Stimulated activated naive CD8-positive, alpha-beta T cell treated with anti-CD3 and anti-CD28 coated beads, Interleukin-15, Interleukin-2, amounts not matched to agents 100 ng/mL and 50 ng/mL, for 24 hours (primary cell): ENCODE measurements at regions not wholly inside any gene's neighbourhood (a gene's known extent, or its start where the extent isn't known, plus 50 kb on each side); places are given as distances from the start of the nearest gene placed in this dataset.

Experiments
- H3K27ac Mint-ChIP-seq: one replicate; pipeline ENCODE4 v1.8.0; 2021; ENCODE audit warnings: mild to moderate bottlenecking, mixed read lengths
- H3K27me3 Mint-ChIP-seq: one replicate; pipeline ENCODE4 v1.8.0; 2021; ENCODE audit warnings: mixed read lengths
- H3K36me3 Mint-ChIP-seq: one replicate; pipeline ENCODE4 v1.8.0; 2021; ENCODE audit warnings: low read depth, mixed read lengths
- H3K4me1 Mint-ChIP-seq: one replicate; pipeline ENCODE4 v1.8.0; 2021; ENCODE audit warnings: low read depth, mixed read lengths
- H3K4me3 Mint-ChIP-seq: one replicate; pipeline ENCODE4 v1.8.0; 2021; ENCODE audit warnings: mild to moderate bottlenecking, mixed read lengths
- H3K9me3 Mint-ChIP-seq: one replicate; pipeline ENCODE4 v1.8.0; 2021; ENCODE audit warnings: mixed read lengths

GRCh38 chr11:119481667-119482400 is 58.9 kb upstream of the THY1 start:
- Mint-ChIP-seq H3K4me1 (no peaks in the 10 kb centered on the region), H3K27ac (no peak overlapping the region), H3K4me3 (no peak overlapping the region), H3K36me3 (no peaks in the 10 kb centered on the region), H3K27me3 (peaks cover 30% of the 10 kb centered on the region), H3K9me3 (no peaks in the 10 kb centered on the region)

GRCh38 chr11:119481021-119481666 is 58.2 kb upstream of the THY1 start:
- Mint-ChIP-seq H3K4me3 (no peak overlapping the region), H3K27ac (no peak overlapping the region), H3K4me1 (no peaks in the 10 kb centered on the region), H3K9me3 (no peaks in the 10 kb centered on the region), H3K36me3 (no peaks in the 10 kb centered on the region), H3K27me3 (peaks cover 30% of the 10 kb centered on the region)

GRCh38 chr11:119480380-119481020 is 57.5 kb upstream of the THY1 start:
- Mint-ChIP-seq H3K4me1 (no peaks in the 10 kb centered on the region), H3K27ac (no peak overlapping the region)

GRCh38 chr11:119479685-119480275 is 56.8 kb upstream of the THY1 start:
- Mint-ChIP-seq H3K27ac (no peak overlapping the region), H3K27me3 (peaks cover 25% of the 10 kb centered on the region), H3K4me3 (no peak overlapping the region), H3K36me3 (no peaks in the 10 kb centered on the region), H3K4me1 (no peaks in the 10 kb centered on the region), H3K9me3 (no peaks in the 10 kb centered on the region)

More at GRCh38 chr11:119480380-119481020, 57.5 kb upstream of the THY1 start:
- no peaks in the 10 kb centered on the region for H3K36me3 Mint-ChIP-seq
- no peaks in the 10 kb centered on the region for H3K9me3 Mint-ChIP-seq
- H3K27me3 Mint-ChIP-seq, result peaks cover 29% of the 10 kb centered on the region
- H3K4me3 Mint-ChIP-seq, result no peak overlapping the region

GRCh38 chr11:119478711-119479285 is 55.8 kb upstream of the THY1 start:
- Mint-ChIP-seq H3K27ac (no peak overlapping the region), H3K9me3 (no peaks in the 10 kb centered on the region), H3K27me3 (peaks cover 25% of the 10 kb centered on the region), H3K36me3 (no peaks in the 10 kb centered on the region), H3K4me3 (no peak overlapping the region), H3K4me1 (no peaks in the 10 kb centered on the region)

- Mint-ChIP-seq H3K27me3 (peaks cover 29% of the 10 kb centered on the region), H3K4me1 (no peaks in the 10 kb centered on the region), H3K4me3 (no peak overlapping the region), H3K27ac (no peak overlapping the region), H3K9me3 (no peaks in the 10 kb centered on the region), H3K36me3 (no peaks in the 10 kb centered on the region)
Observed at GRCh38 chr11:119476666-119477331, 53.8 kb upstream of the THY1 start.

- Mint-ChIP-seq H3K27me3 (peaks cover 26% of the 10 kb centered on the region), H3K27ac (peak overlapping the region; percentile 48), H3K9me3 (no peaks in the 10 kb centered on the region), H3K4me3 (no peak overlapping the region), H3K36me3 (no peaks in the 10 kb centered on the region), H3K4me1 (no peaks in the 10 kb centered on the region)
Observed at GRCh38 chr11:119476038-119476437, 53.1 kb upstream of the THY1 start.

- H3K4me1 Mint-ChIP-seq, result no peaks in the 10 kb centered on the region
- H3K36me3 Mint-ChIP-seq, result no peaks in the 10 kb centered on the region
- no peaks in the 10 kb centered on the region for H3K9me3 Mint-ChIP-seq
- H3K4me3 Mint-ChIP-seq, result no peak overlapping the region
- peaks cover 17% of the 10 kb centered on the region for H3K27me3 Mint-ChIP-seq
- no peak overlapping the region for H3K27ac Mint-ChIP-seq
Observed at GRCh38 chr11:119474682-119475596, 52.0 kb upstream of the THY1 start.

- Mint-ChIP-seq H3K4me3 (no peak overlapping the region), H3K27me3 (peaks cover 14% of the 10 kb centered on the region), H3K36me3 (no peaks in the 10 kb centered on the region), H3K4me1 (no peaks in the 10 kb centered on the region), H3K9me3 (no peaks in the 10 kb centered on the region), H3K27ac (no peak overlapping the region)
Observed at GRCh38 chr11:119473901-119474681, 51.1 kb upstream of the THY1 start.

- Mint-ChIP-seq H3K36me3 (no peaks in the 10 kb centered on the region), H3K27me3 (peaks cover 15% of the 10 kb centered on the region), H3K4me1 (no peaks in the 10 kb centered on the region), H3K9me3 (peaks cover under 1% of the 10 kb centered on the region), H3K4me3 (no peak overlapping the region), H3K27ac (no peak overlapping the region)
Observed at GRCh38 chr11:119473226-119473625, 50.3 kb upstream of the THY1 start.

- peaks cover 4% of the 10 kb centered on the region for H3K9me3 Mint-ChIP-seq
- H3K27ac Mint-ChIP-seq, result no peak overlapping the region
- H3K4me1 Mint-ChIP-seq, result no peaks in the 10 kb centered on the region
- H3K4me3 Mint-ChIP-seq, result no peak overlapping the region
- peaks cover 19% of the 10 kb centered on the region for H3K27me3 Mint-ChIP-seq
- no peaks in the 10 kb centered on the region for H3K36me3 Mint-ChIP-seq
Observed at GRCh38 chr11:119472856-119473222, 49.9 kb upstream of the THY1 start.
